ENCODE measurements at regions not wholly inside any gene's neighbourhood (a gene's known extent, or its start where the extent isn't known, plus 50 kb on each side); places are given as distances from the start of the nearest gene placed in this dataset.

DNA sequence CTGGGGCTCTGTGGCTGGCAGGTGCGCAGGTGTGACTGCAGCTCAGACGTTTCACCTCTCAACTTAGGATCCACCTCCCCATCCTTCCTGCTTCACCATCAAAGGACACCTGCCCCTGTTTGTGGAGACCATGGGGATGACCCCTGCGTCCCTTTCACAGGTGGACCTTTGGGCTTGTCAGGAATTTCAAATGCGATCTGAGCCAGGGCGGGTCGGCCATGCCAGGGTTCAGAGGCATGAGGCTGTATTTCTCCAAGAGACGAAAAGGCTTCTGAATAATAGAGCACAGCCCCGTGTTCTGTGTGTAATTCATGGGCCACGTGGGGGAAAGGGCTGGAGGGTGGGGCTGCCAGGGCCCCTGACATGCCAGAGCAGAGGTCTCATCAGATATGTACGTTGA, 668.0 kb downstream of the BRD1 start:
- no peak for ATAC-seq
- no peaks in the 10 kb centered on the region for H3K9me3 ChIP-seq (ENCODE audit: low read length)
- H3K27ac ChIP-seq (ENCODE audit: low read length) = no peak overlapping the region
- H3K36me3 ChIP-seq (ENCODE audit: low read depth, low read length) = no peaks in the 10 kb centered on the region
- no peaks in the 10 kb centered on the region for H3K27me3 ChIP-seq (ENCODE audit: low read length)
- no peaks in the 10 kb centered on the region for H3K4me1 ChIP-seq (ENCODE audit: insufficient read depth, low read length)
- CTCF ChIA-PET = no interaction called here
- H4K20me1 ChIP-seq (ENCODE audit: low read length) = no peaks in the 10 kb centered on the region
- no peaks in the 10 kb centered on the region for H3F3A ChIP-seq (ENCODE audit: low read length, unreplicated experiment)
- no TSS peak for BruUV-seq (replicated peaks)
- POLR2A ChIA-PET (ENCODE audit: unreplicated experiment) = no interaction called here
- TF ChIP-seq EZH2phosphoT487 (IDR thresholded peaks at IDR 0.05; ENCODE audit: borderline replicate concordance, low read length) (no peak), EZH2 (IDR thresholded peaks at IDR 0.05; ENCODE audit: low read length, unreplicated experiment) (no peak)
- TF ChIP-seq, protein P1, sequence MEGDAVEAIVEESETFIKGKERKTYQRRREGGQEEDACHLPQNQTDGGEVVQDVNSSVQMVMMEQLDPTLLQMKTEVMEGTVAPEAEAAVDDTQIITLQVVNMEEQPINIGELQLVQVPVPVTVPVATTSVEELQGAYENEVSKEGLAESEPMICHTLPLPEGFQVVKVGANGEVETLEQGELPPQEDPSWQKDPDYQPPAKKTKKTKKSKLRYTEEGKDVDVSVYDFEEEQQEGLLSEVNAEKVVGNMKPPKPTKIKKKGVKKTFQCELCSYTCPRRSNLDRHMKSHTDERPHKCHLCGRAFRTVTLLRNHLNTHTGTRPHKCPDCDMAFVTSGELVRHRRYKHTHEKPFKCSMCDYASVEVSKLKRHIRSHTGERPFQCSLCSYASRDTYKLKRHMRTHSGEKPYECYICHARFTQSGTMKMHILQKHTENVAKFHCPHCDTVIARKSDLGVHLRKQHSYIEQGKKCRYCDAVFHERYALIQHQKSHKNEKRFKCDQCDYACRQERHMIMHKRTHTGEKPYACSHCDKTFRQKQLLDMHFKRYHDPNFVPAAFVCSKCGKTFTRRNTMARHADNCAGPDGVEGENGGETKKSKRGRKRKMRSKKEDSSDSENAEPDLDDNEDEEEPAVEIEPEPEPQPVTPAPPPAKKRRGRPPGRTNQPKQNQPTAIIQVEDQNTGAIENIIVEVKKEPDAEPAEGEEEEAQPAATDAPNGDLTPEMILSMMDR (conservative IDR thresholded peaks at IDR 0.05; ENCODE audit: low read depth, low read length) = no peak
- no peak for DNase-seq
- no peak overlapping the region for H3K9ac ChIP-seq (ENCODE audit: low read length)
- no peaks in the 10 kb centered on the region for H3K9me2 ChIP-seq (replicated peaks; ENCODE audit: low read length)
- intact Hi-C loops (cut with micrococcal nuclease) = no loop called here
- H3K4me2 ChIP-seq (ENCODE audit: low read length) = no peak overlapping the region
- no peaks in the 10 kb centered on the region for H3K79me2 ChIP-seq (ENCODE audit: low read length)
- H3K4me3 ChIP-seq (ENCODE audit: low read length) = no peak overlapping the region
- no peak overlapping the region for H2AFZ ChIP-seq (ENCODE audit: low read length)

DNA sequence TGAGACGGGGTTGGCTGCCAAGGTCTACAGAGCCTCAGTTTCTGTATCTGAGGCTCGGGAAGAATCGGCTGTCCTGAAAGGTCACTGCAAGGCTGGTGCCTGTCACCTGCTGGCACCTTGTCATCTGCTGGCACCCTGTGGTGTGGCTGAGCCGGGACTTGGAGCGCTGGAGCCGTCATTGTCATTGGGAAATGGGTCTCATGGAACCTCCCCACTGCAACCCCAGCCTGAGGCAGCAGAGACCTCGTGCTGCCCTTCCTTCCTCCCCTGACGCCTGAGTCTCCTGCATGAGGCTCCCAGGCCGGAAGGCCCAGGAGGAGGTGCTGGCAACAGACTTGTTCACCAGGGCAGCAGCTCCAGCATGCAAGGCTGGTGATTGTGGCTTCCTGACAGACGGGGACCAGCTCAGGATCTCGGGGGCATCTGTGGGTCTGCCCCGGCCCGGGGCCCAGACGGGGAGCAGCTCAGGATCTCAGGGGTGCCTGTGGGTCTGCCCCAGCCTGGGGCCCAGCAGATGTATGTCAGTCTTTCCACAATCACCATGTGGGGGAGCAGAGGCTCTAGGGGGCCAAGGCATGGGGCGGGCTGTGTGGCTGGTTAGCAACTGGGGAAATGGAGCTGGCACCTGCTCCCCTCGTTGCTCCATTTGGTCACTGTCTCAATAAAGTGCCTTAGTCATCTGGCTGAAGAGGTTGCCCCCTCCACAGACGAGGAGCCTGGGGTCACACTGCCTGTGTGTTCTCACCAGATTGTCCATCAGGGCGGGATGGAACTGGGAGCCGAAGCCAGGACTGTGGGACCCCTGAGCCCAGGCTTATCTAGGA, 668.7 kb downstream of the BRD1 start:
- Histone ChIP-seq H3K4me2 (ENCODE audit: low read length) (no peak overlapping the region), H3K9me3 (ENCODE audit: low read length) (no peaks in the 10 kb centered on the region), H3K79me2 (ENCODE audit: low read length) (no peaks in the 10 kb centered on the region), H3K36me3 (ENCODE audit: low read depth, low read length) (no peaks in the 10 kb centered on the region), H3K4me1 (ENCODE audit: insufficient read depth, low read length) (no peaks in the 10 kb centered on the region), H3K27ac (ENCODE audit: low read length) (no peak overlapping the region), H3K9ac (ENCODE audit: low read length) (no peak overlapping the region), H3K9me2 (replicated peaks; ENCODE audit: low read length) (no peaks in the 10 kb centered on the region), H4K20me1 (ENCODE audit: low read length) (no peaks in the 10 kb centered on the region), H3K4me3 (ENCODE audit: low read length) (no peak overlapping the region), H3K27me3 (ENCODE audit: low read length) (no peaks in the 10 kb centered on the region), H2AFZ (ENCODE audit: low read length) (no peak overlapping the region), H3F3A (ENCODE audit: low read length, unreplicated experiment) (no peaks in the 10 kb centered on the region)
- BruUV-seq (replicated peaks) = no TSS peak
- ATAC-seq = no peak
- CTCF ChIA-PET = no interaction called here
- TF ChIP-seq, protein P1 (conservative IDR thresholded peaks at IDR 0.05; ENCODE audit: low read depth, low read length) = no peak
- TF ChIP-seq EZH2phosphoT487 (IDR thresholded peaks at IDR 0.05; ENCODE audit: borderline replicate concordance, low read length) (no peak), EZH2 (IDR thresholded peaks at IDR 0.05; ENCODE audit: low read length, unreplicated experiment) (no peak)
- POLR2A ChIA-PET (ENCODE audit: unreplicated experiment) = no interaction called here
- intact Hi-C loops (cut with micrococcal nuclease) = no loop called here
- no peak for DNase-seq

DNA sequence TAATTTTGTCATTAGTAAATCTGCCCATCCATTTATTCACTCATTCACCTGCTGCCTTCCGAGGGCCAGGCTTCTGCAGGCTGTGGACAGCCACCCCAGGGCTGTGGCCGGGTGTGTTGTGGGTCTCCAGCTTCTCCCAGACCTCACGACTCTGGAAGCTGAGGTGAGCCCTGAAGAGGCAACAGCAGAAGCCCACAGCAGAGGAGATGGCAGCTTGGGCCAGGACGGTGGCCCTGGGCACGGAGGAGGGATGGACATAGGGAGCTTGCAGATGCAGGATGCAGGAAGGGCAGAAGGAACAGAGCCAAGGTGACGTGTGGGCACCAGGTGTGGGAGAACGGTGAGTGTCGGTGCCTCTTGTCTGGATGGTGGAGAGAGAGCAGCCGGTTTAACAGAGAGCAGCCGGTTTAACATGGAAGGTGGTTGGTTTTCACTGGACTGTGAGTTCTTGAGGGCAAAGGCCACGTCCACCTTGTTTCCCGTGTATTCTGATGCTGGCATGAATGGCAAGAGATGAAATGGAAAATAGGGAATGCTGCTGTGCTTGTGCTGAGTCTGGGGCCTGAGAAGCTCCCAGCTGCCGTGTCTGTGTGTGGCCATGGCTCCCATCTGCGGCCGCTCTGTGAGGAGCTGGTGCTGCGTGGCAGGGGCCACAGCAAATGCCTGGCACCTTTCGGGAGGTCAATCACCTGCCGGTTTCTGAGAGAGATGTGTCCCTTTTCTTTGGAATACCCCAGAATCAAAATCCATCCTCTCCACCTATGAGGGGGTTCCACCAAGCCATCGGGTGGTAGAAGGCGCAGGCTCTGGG, 669.9 kb downstream of the BRD1 start:
- Histone ChIP-seq H4K20me1 (ENCODE audit: low read length) (no peaks in the 10 kb centered on the region), H2AFZ (ENCODE audit: low read length) (no peak overlapping the region), H3K9me3 (ENCODE audit: low read length) (no peaks in the 10 kb centered on the region), H3K27me3 (ENCODE audit: low read length) (no peaks in the 10 kb centered on the region), H3K4me2 (ENCODE audit: low read length) (no peak overlapping the region), H3K9me2 (replicated peaks; ENCODE audit: low read length) (no peaks in the 10 kb centered on the region), H3K4me1 (ENCODE audit: insufficient read depth, low read length) (no peaks in the 10 kb centered on the region), H3K36me3 (ENCODE audit: low read depth, low read length) (no peaks in the 10 kb centered on the region), H3K27ac (ENCODE audit: low read length) (no peak overlapping the region), H3K79me2 (ENCODE audit: low read length) (no peaks in the 10 kb centered on the region), H3F3A (ENCODE audit: low read length, unreplicated experiment) (no peaks in the 10 kb centered on the region), H3K9ac (ENCODE audit: low read length) (no peak overlapping the region), H3K4me3 (ENCODE audit: low read length) (no peak overlapping the region)
- CTCF ChIA-PET = no interaction called here
- ATAC-seq (no peak), DNase-seq (no peak)
- intact Hi-C loops (cut with micrococcal nuclease) = no loop called here
- BruUV-seq (replicated peaks) = no TSS peak
- POLR2A ChIA-PET (ENCODE audit: unreplicated experiment) = no interaction called here
- no peak for TF ChIP-seq EZH2 (IDR thresholded peaks at IDR 0.05; ENCODE audit: low read length, unreplicated experiment)
- TF ChIP-seq EZH2phosphoT487 (IDR thresholded peaks at IDR 0.05; ENCODE audit: borderline replicate concordance, low read length) = no peak
- TF ChIP-seq, protein P1 (conservative IDR thresholded peaks at IDR 0.05; ENCODE audit: low read depth, low read length) = no peak

Measured in PC-3 (cell line).